Gastroesophageal sphincter (tissue), 3 donors: ENCODE measurements at regions not wholly inside any gene's neighbourhood (a gene's known extent, or its start where the extent isn't known, plus 50 kb on each side); places are given as distances from the start of the nearest gene placed in this dataset.

Experiments
- POLR2AphosphoS5 ChIP-seq: sonication (generic); formaldehyde crosslinking; IDR thresholded peaks from one replicate; pipeline ENCODE4 v1.6.1; 2017; ENCODE audit warnings: antibody characterized with exemption
- TF ChIP-seq, protein P1 (sequence below), 4 experiments: fragments of 200-600 bp in 2 of 4; fragments of 450-650 bp in 2 of 4; sonication (generic) in 1 of 4; IDR thresholded peaks; one replicate each; pipeline ENCODE4 v1.5.1; 2017 to 2019; ENCODE audit warnings: antibody characterized with exemption in 4 of 4, mild to moderate bottlenecking in 2 of 4, moderate library complexity in 2 of 4

DNA sequence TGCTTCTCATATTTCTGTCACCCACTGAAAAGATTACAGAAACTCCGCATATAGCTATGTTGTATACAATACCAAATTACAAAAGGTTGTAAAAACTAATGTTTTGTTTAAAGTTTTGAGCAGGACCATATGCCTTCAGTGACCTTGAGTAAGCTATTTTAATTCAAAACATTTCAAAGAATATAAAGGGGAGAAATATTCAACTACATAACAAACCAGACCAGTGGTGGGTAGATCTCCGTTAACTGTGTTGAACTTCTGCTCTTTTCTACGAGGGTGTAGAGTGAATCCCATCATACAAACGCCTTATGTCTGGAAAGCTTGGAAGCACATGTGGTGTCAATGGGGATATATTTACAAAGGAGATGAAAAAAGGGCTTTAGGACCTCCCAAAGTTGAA is 68.4 kb upstream of the NR2F2 start:
- TF ChIP-seq, protein P1, sequence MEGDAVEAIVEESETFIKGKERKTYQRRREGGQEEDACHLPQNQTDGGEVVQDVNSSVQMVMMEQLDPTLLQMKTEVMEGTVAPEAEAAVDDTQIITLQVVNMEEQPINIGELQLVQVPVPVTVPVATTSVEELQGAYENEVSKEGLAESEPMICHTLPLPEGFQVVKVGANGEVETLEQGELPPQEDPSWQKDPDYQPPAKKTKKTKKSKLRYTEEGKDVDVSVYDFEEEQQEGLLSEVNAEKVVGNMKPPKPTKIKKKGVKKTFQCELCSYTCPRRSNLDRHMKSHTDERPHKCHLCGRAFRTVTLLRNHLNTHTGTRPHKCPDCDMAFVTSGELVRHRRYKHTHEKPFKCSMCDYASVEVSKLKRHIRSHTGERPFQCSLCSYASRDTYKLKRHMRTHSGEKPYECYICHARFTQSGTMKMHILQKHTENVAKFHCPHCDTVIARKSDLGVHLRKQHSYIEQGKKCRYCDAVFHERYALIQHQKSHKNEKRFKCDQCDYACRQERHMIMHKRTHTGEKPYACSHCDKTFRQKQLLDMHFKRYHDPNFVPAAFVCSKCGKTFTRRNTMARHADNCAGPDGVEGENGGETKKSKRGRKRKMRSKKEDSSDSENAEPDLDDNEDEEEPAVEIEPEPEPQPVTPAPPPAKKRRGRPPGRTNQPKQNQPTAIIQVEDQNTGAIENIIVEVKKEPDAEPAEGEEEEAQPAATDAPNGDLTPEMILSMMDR (IDR thresholded peaks at IDR 0.05): no peak
- no peak for TF ChIP-seq POLR2AphosphoS5
